GM18861 (cell line): ENCODE measurements at regions not wholly inside any gene's neighbourhood (a gene's known extent, or its start where the extent isn't known, plus 50 kb on each side); places are given as distances from the start of the nearest gene placed in this dataset.

Source experiments
- ATAC-seq: cut with Tn5 transposase; IDR thresholded peaks from one replicate; pipeline ENCODE4 v1.9.1; 2021; ENCODE audit not compliant: unreplicated experiment

DNA sequence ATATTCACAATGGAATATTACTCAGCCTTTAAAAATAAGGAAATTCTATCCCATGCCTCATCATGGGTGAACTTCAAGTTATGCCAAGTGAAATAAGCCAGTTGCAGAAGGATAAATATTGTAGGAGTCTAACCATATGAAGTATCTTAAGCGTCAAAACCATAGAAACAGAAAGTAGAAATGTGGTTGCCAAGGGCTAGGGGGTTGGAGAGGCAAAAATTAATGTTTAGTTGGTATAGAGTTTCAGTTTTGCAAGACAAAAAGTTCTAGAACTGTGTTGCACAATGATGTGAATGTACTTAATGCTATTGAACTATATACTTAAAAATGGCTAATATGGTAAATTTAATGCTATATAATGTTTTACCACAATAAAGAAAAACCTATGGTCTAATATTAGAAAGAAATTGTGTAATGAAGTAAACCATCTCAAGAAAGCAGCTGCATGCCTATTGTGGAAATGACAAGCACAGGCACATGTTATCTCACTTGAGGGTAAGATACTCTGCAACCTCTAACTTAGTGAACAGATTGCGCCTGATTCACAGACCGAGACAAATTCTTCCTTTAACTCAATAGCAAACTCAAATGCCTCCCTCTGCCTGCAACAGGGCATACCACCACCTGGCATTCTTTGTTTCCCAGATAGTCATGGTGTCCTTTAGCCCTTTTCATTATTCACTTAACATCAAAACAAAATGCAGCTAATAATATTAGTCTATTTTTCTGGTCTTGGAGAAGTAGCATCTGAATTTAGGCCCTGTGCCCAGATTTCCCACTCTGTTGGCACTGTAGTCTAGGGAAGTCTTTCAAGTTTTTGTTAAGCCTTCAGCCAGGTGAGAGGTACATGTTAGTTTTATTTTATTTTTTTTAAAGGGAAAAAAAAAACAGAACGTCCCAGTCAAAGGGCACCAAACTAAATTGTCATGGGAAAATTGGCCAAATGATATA is 80.2 kb upstream of the ACP3 start:
- peak; percentile 80 for ATAC-seq

DNA sequence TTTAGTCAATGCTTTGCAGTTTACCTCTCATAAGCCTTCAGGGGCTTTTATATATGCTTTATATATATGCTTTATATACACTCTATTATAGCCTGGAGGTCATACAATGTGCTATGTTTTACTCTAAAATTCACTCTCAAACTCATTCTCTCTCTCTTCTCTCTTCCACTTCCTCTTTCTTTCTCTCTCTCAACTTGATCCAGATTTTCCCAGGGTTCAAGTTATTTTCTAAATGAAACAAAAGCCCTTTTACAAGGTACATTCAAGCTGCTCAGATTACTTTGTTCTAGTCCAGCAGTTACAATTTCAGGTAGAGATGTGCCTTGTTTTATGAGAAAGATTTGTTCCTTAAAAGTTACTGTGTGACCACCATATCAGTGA is 79.6 kb upstream of the ACP3 start:
- no peak for ATAC-seq

GRCh38 chr3:132239587-132239986 is 77.6 kb upstream of the ACP3 start:
- ATAC-seq = no peak

GRCh38 chr3:132241776-132242514 is 75.3 kb upstream of the ACP3 start:
- no peak for ATAC-seq

DNA sequence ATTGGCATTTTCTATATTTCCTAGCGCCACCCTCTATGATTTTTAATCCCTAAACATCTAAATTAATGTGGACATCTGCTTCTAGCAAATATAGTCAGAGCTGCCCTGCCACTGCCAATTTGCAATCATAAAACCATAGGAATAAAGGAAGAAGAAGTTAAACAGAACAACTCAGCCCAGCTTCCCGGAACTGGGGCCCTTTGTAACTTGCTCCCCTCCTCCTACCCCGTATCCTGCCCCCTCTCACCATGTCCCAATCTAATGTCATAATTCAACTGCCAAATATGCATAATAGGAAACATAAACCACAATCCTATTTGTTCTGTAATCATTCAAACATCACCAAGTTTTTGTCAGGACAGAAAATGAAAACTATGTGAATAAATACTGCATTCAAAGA is 74.4 kb upstream of the ACP3 start:
- no peak for ATAC-seq

GRCh38 chr3:132245552-132246142 is 71.6 kb upstream of the ACP3 start:
- ATAC-seq = no peak

GRCh38 chr3:132246212-132246611 is 71.0 kb upstream of the ACP3 start:
- ATAC-seq = no peak

DNA sequence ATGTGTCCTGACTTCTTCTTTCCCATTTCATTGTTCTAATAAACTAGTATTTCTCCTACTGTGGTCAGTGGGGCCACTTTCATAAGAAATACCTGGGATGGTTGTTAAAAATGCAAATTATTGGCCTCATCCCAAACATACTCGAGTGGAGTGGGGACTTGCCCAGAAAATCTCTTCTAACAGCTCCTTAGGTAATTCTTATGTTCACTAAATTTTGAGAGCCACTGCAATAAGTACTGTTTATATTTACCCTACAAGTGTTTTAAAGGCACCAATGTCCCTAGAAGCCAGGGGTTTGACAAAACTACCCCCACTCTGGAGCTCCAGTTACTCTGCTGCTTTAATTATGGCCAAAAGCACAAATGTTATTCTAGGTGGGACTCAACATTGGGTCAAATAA is 70.0 kb upstream of the ACP3 start:
- no peak for ATAC-seq

DNA sequence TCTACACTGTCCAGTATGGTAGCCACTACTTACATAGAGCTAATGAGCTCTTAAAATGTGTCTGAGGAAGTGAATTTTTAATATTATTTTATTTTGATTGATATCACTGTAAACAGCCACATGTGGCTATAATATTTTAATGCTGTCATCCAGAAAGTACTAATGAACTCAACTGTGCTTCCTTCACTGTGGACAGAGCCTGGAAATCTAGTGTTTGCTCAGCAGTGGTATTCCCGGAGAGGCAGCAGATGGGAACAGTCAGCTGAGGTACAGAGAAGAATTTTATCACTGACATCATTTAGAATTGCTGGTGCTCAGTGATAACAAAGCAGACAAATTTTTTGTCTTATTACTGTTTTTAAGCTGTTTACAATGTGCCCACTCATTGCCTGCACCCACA is 68.7 kb upstream of the ACP3 start:
- ATAC-seq = no peak

DNA sequence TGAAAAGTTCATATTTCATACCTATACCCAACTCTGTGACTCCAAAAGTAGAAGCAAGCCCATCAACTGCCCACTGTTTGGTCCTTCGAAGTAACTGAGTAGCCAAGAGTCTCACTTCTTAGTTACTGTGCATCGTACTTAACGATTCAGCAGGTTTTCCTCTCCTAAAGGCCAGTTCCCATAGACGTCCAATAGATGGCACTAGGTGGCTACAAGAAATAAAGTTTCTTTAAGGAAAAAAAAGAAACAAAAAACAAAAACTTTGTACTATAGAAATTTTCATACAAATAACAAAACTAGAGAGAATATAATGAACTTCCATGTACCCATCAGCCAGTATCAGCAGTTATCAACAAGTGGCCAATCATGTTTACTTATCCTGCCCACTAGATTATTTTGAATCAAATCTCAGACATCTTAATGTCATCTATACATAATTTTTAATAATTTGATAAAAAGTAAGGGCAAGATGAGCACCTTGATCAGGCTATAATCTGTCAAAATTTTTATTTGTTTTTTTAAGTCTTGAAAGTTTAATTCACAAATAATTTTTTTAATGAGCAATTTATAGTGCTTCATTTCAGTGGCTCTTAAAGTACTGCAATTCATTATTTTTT is 63.8 kb upstream of the ACP3 start:
- peak; percentile 67 for ATAC-seq

- ATAC-seq = no peak
Observed at GRCh38 chr3:132254076-132254755, 63.0 kb upstream of the ACP3 start.

DNA sequence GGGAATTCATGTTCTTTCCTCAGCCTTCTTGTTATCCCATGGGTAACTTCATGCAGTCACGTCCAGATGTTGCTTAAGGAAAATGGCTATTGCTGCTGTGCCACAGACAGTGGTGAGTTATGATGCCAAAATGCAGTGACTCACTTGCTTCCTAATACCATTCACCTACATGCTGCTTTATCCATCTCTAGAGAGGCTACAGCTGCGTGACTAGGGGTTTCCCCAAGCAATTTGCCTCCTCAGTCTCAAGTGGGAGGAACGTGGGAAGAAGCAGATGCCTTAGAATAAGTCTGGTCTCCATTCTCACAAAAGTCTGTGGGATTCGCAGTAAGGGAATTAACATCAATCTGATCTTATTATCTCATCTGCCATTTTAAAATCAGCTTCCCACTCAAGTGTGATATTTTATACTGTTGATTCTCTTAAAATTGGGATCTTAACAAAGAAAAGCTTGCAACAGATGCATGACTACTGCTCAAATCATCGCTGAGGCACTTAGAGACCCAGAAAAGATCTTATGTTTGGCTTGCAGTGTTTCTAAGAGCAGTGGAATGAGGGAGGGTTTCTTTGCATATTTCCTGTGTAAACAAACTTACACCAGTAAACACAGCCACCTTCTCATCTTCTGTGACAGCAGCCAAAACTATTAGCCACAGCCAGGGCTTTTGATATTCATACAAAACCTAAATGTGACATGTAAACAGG is 62.0 kb upstream of the ACP3 start:
- ATAC-seq = no peak

DNA sequence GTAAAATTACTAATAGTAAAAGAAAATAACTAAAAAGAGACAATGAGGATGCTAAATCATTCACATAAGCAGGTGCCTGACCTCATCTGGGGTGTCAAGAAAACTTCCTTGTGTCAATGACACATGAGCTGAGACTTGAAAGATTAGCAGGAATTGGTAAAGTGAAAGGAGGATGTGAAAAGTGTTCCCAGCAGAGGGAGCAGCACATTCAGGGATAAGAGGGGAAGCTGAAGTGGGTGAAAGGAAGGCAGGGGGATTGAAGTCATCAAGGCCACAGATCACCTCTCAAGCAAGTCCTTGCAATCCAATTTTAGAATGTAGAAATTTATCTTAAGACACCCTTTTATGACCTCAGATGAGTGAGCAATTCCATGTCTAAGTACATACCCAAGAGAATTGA is 60.2 kb upstream of the ACP3 start:
- ATAC-seq = no peak

- ATAC-seq = no peak
Observed at GRCh38 chr3:132261506-132261905, 55.7 kb upstream of the ACP3 start.

- no peak for ATAC-seq
Observed at GRCh38 chr3:132262305-132262704, 54.9 kb upstream of the ACP3 start.

DNA sequence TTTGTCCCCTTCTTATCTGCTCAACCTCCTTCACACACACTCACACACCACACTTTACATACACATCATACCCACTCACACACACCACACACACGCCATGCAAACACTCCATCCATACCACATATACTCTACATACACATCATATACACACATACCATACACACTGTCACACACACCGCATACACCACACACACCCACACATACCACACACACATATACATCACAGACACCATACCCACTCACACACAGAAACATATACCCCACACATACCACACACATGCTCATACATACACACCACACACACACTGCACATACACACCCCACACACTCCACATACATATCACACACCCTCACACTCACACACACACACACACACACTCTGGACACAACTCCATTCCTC is 54.3 kb upstream of the ACP3 start:
- ATAC-seq = no peak

DNA sequence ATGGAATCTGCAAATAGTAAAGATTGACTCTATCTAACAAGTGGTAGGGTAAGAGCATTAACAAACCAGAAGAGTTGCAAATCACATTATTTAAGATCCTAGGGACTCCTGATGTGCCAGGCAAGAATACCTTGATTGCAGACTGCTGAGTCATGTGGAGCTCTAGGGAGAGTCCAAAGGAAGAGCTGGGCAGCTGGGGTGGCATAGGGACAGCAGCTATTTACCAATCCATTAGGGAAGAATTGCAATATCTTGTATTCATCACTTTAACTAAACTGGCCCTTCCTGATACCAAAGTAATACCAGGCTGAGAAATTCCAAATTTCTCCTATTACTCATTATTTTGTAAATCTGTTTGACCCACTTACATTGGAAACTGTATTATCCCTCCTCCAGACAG is 52.2 kb upstream of the ACP3 start:
- no peak for ATAC-seq

- no peak for ATAC-seq
Observed at GRCh38 chr3:132265488-132265887, 51.7 kb upstream of the ACP3 start.

DNA sequence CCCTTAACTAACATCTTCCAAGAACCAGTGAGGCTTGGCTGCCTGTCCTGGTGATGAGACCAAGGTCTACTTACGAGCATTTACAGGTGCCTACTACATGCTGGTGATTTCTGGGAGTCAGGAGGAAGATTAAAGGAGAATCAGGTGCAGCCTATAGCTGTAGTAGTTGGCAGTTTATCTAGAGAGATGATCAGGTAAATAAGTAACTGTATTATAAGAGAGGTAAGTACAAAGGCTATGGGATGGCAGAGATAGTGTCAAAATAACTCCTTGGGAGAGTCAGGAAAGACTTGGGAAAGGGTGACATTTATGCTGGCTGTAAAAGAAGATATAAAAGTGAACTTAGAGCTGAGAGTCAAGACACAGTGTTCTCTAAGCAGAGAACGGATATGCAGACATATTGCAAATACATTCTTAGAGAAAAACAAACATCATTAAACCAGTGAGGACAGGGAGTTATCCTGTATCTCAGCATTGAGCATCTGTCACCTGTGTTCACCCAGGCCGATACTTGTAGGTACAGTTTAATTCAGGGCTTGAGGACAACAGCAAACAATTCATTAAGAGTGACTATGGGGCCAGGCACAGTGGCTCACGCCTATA is 49.7 kb upstream of the ACP3 start:
- ATAC-seq = no peak
